ENCODE measurements at regions not wholly inside any gene's neighbourhood (a gene's known extent, or its start where the extent isn't known, plus 50 kb on each side); places are given as distances from the start of the nearest gene placed in this dataset.

- no peak overlapping the region for H4K5ac ChIP-seq (ENCODE audit: insufficient read length, low read depth, low read length)
- H3K27me3 ChIP-seq (replicated peaks in 1 of 4; ENCODE audit: control insufficient read depth in 3 of 4, extremely low read depth in 1 of 4, insufficient read depth in 3 of 4, low read length in 3 of 4): no peaks in the 10 kb centered on the region
- H2BK5ac ChIP-seq (ENCODE audit: low read depth, low read length): no peak overlapping the region
- no peak for FAIRE-seq
- H3K56ac ChIP-seq (replicated peaks; ENCODE audit: insufficient read length, low read depth, low read length): no peak overlapping the region
- H3K23ac ChIP-seq (ENCODE audit: insufficient read length): no peak overlapping the region
- no peaks in the 10 kb centered on the region for H4K20me1 ChIP-seq (replicated peaks in 1 of 2; ENCODE audit: control insufficient read depth in 1 of 2, insufficient read depth in 2 of 2, low read length in 2 of 2)
- ChIA-PET CTCF (ENCODE audit: partially characterized antibody) (no interaction called here), POLR2A (ENCODE audit: partially characterized antibody) (no interaction called here)
- H2BK12ac ChIP-seq (ENCODE audit: low read depth, low read length): no peak overlapping the region
- no peak overlapping the region for H3K4me2 ChIP-seq (ENCODE audit: insufficient read depth in 1 of 2, low read depth in 2 of 2, low read length in 2 of 2)
- H3K79me2 ChIP-seq (ENCODE audit: control insufficient read depth in 1 of 2, insufficient read depth in 2 of 2, low read length in 2 of 2): no peaks in the 10 kb centered on the region
- no peaks in the 10 kb centered on the region for H3K9me3 ChIP-seq (ENCODE audit: insufficient read depth in 2 of 2, low read depth in 1 of 2, low read length in 1 of 2)
- no peaks in the 10 kb centered on the region for H3K4me1 ChIP-seq (replicated peaks in 1 of 4; ENCODE audit: control insufficient read depth in 3 of 4, insufficient read depth in 4 of 4, low read length in 3 of 4)
- no peak overlapping the region for H3K27ac ChIP-seq (ENCODE audit: low read depth, low read length)
- H2BK120ac ChIP-seq (replicated peaks; ENCODE audit: low read depth, low read length): no peak overlapping the region
- no peak overlapping the region for H3K14ac ChIP-seq (ENCODE audit: insufficient read length)
- H3K18ac ChIP-seq (ENCODE audit: extremely low read depth, low read length): no peak overlapping the region
- DNase-seq (ENCODE audit: low read depth in 1 of 2, low spot score in 2 of 2): no peak
- no peak overlapping the region for H3K4me3 ChIP-seq (ENCODE audit: extremely low read depth in 1 of 4, insufficient read depth in 2 of 4, low read depth in 3 of 4, low read length in 4 of 4)
- 87% methylated on average over 9 of the region's 9 CpGs; no CpG with 5 or more reads in 1 of the 2 experiments for WGBS, 2 experiments (ENCODE audit: extremely low coverage in 1 of 2, insufficient coverage in 1 of 2, insufficient read length in 1 of 2, insufficient replicate concordance in 2 of 2, low coverage in 1 of 2, low lambda C conversion rate in 2 of 2, missing lambda C conversion rate in 1 of 2)
- H3K79me1 ChIP-seq (ENCODE audit: low read depth, low read length): no peaks in the 10 kb centered on the region
- H4K8ac ChIP-seq (ENCODE audit: extremely low read depth, insufficient read depth, low read length): 0 out of 2 replicates have a peak overlapping the region, but pooled peaks have one; percentile 35
- H2BK15ac ChIP-seq (ENCODE audit: low read length): no peak overlapping the region
- H3K4ac ChIP-seq (replicated peaks; ENCODE audit: insufficient read length, low read depth, low read length): no peak overlapping the region
- no peak overlapping the region for H2BK20ac ChIP-seq (ENCODE audit: low read length)
- no peak overlapping the region for H3K9ac ChIP-seq (replicated peaks in 1 of 4; ENCODE audit: extremely low read depth in 1 of 4, low read depth in 3 of 4, low read length in 3 of 4)
- no peaks in the 10 kb centered on the region for H3K23me2 ChIP-seq (ENCODE audit: low read depth, low read length)
- no peaks in the 10 kb centered on the region for H3K36me3 ChIP-seq (ENCODE audit: control insufficient read depth in 2 of 4, insufficient read depth in 4 of 4, low read length in 3 of 4)
- TF ChIP-seq GTF2F1 (IDR thresholded peaks at IDR 0.05; ENCODE audit: borderline replicate concordance, low read depth, low read length) (no peak), CTCF (IDR thresholded peaks at IDR 0.05; ENCODE audit: control extremely low read depth in 1 of 3, insufficient read depth in 1 of 3, low read depth in 1 of 3, low read length in 3 of 3) (no peak), CTBP2 (IDR thresholded peaks at IDR 0.05; ENCODE audit: borderline replicate concordance, insufficient read depth, insufficient read length, low read length) (no peak), RBBP5 (IDR thresholded peaks at IDR 0.05; ENCODE audit: borderline replicate concordance, low read depth, low read length) (no peak), SP2 (IDR thresholded peaks at IDR 0.05; ENCODE audit: low read length) (no peak), TAF1 (IDR thresholded peaks at IDR 0.05; ENCODE audit: low read depth, low read length) (no peak), PHF8 (conservative IDR thresholded peaks at IDR 0.05; ENCODE audit: low read depth, low read length) (no peak), KDM1A (IDR thresholded peaks at IDR 0.05; ENCODE audit: borderline replicate concordance, low read length) (no peak)
- H2AFZ ChIP-seq (ENCODE audit: low read length): no peak overlapping the region
- no peak overlapping the region for H2AK5ac ChIP-seq (ENCODE audit: low read depth, low read length)
- no peak overlapping the region for H4K91ac ChIP-seq (replicated peaks; ENCODE audit: insufficient read length, low read length)
These were observed 418.1 kb upstream of the CDH5 start for GRCh38 chr16:65948361-65948760.

Data from H1 (cell line).